GM21723 (cell line): ENCODE measurements at regions not wholly inside any gene's neighbourhood (a gene's known extent, or its start where the extent isn't known, plus 50 kb on each side); places are given as distances from the start of the nearest gene placed in this dataset.
"Not testable (repeated sequence)": the region's sequence is repeated elsewhere in the genome, so short reads cannot be mapped to it uniquely, and the experiment has no call there.

Source experiments
- ATAC-seq: cut with Tn5 transposase; IDR thresholded peaks from one replicate; pipeline ENCODE4 v1.9.1; 2021; ENCODE audit warnings: mild to moderate bottlenecking, moderate library complexity; ENCODE audit not compliant: unreplicated experiment

- no peak for ATAC-seq
These were observed 313.4 kb downstream of the GJA1 start for GRCh38 chr6:121748850-121749249.

DNA sequence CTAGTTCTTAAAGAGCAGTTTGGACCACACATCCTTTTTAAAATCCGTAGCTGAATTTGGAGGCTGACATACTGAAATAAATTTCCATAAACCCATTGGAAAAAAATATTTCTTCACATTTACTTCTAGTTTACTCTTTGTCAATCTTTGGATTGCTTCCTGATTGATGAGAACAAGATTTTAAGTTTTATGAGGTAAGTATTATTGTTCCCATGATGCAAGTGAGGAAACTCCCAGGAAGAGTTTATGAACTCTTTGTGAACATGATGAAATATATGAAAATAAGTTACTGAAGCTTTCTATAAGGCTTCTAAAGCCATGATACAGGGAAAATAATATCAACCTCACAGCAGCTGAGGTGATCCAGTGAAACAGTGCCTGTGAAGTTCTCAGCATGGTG lies 320.0 kb downstream of the GJA1 start:
- ATAC-seq, result no peak

DNA sequence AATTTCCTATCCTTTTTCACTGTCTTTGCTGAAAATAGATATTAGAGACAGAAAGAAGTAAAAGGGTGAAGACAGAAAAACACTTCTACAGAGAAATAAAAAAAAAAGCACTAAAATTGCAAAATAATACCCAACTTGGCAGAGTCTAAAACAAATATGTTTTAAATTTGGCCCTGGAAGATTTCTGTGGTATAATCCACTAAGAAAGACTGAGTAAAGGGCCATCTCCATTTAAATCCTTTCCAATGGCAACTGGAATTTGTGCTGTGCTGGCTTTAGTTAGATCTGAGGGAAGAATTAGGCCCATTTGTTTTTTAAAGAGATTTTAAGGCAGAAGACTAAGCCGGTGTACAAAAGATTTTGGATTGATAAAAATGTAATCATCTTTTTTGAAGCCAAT lies 321.2 kb downstream of the GJA1 start:
- no peak for ATAC-seq

- ATAC-seq, result peak; percentile 68
These were observed 323.9 kb downstream of the GJA1 start for GRCh38 chr6:121759370-121759769.

DNA sequence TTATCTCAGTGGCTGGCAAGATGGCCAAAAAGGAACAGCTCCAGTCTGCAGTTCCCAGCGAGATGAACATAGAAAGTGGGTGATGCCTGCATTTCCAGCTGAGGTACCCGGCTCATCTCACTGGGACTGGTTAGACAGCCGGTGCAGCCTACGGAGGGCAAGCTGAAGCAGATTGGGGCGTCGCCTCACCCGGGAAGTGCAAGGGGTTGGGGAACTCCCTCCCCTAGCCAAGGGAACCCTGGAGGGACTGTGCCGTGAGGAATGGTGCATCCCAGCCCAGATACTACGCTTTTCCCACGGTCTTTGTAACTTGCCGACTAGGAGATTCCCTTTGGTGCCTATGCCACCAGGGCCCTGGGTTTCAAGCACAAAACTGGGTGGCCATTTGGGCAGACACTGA lies 324.7 kb downstream of the GJA1 start:
- no peak for ATAC-seq

DNA sequence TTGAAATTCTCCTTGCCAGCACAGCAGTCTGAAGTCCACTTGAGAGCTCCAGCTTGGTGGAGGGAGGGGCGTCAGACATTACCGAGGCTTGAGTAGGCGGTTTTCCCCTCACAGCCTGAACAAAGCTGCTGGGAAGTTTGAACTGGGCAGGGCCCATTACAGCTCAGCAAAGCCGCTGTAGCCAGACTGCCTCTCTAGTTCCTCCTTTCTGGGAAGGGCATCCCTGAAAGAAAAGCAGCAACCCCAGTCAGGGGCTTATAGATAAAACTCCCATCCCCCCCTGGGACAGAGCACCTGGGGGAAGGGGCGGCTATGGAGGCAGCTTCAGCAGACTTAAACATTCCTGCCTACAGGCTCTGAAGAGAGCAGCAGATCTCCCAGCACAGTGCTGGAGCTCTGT lies 325.3 kb downstream of the GJA1 start:
- no peak for ATAC-seq

DNA sequence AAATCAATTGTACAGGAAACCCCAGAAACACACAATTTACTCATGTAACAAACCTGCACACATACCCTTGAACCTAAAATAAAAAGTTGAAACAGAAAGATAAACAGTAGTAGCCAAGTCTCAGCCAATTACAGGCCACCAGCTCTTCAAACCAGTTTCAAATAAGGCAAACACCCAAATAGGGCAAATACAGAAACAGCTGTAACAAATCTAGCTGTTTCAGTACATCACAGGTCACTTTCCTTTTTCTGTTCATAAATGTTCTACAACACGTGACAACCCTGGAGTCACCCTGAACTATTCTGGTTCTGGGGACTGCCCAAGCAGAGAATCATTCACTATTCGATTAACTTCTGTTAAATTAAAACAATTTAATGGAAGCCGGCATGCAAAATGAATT lies 329.0 kb downstream of the GJA1 start:
- peak; percentile 86 for ATAC-seq

DNA sequence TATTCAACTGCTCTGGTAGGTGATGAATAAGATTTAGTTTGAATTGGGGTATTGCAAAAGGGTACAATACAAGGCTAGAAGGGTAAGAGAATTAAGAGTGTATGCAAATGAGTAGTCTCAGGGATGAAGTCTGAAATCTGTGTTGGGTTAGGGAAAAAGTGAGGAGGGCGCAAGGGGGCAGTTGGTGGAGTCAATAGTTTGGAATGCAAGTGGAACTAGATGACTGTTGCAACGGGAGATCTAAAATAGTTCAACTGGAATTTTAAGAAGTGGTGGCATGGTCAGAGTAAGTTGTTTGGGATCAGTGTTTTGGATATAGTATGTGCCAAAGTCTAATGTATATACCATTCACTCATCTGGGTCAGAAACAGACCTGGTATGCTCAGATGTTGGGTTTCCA lies 329.6 kb downstream of the GJA1 start:
- no peak for ATAC-seq

DNA sequence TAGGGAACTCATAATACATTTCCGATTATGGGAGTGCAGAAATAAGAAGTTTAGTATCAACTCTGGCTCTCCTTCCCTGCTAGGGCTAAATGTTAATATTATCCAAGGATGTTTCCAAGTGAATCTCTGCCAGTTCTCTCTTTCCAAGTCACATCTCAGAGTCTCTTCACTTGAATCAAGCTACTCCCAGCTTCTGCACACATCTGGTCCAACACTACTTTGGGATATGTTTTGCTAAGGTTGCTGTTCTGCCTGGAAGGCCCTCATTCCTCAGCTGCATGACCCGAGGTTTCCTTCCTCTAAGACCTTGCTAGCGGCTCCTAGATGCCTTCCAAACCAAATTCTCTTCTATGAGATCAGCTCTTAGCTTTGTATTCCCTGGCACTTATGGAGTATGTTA lies 331.8 kb downstream of the GJA1 start:
- no peak for ATAC-seq

DNA sequence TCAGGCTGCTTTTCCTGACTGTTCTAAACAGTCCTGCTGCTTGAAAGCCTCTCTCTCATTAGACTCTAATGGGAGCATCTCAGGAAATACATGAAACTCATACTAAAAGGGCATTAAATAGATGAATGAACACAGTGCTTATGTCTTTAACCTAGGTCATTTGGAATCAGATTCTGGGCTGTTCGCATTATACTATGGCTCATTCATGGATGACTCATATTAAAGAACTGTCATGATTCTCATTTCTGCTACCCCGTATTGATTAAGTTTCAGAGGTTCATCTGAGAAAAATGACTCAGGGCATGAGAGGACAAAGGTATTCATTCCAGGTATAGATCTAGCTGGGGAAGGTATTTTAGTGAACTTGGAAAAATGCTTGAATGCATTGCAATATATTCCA lies 335.5 kb downstream of the GJA1 start:
- ATAC-seq, result no peak

GRCh38 chr6:121771937-121772720 lies 336.7 kb downstream of the GJA1 start:
- ATAC-seq, result peak; percentile 85

- no peak for ATAC-seq
These were observed 340.6 kb downstream of the GJA1 start for GRCh38 chr6:121776054-121776453.

DNA sequence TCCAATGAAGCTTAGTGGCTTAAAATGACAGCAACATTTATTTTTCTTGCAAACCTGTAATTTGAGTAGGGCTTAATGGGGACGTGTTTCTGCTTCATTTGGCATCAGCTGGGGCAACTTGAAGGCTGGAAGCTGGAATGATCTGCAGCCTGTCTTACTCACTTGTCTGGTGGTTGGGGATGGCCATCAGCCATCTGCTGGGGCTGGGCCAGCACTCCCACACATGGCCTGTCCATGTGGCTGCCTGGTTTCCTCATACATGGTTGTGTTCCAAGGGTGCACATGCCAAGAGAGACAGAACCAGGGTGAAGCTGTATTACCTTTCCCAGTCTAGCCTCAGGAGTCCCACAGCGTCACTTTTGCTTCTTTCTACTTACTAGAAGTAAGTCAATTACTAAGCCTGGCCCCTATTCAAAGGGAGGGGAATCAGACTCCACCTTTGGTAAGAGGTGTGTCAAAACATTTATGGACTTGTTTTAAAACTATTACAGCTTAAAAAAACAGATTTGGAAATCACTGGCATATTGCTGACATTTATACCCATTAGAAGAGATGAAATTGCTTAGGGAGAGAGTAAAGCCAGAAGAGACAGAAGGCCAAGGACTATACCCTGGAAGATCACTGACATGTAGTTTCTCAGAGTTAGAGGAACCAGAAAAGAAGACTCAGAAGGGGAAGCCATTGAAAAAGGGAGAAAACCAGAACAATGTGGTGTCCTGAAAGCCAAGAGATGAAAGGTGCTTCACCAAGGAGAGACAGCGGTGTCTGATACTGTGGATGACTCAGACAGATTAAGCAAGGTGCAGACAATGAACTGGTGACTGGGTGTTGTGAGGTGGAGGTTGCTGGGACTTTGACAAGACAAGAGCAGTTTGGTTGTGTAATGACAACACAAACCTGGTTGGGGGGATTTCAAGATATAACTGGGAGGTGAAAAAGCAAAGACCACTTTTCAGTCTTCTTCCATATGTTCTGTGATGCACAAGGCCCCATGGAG lies 345.2 kb downstream of the GJA1 start:
- ATAC-seq, result no peak

- no peak for ATAC-seq
These were observed 356.2 kb downstream of the GJA1 start for GRCh38 chr6:121791396-121792315.

DNA sequence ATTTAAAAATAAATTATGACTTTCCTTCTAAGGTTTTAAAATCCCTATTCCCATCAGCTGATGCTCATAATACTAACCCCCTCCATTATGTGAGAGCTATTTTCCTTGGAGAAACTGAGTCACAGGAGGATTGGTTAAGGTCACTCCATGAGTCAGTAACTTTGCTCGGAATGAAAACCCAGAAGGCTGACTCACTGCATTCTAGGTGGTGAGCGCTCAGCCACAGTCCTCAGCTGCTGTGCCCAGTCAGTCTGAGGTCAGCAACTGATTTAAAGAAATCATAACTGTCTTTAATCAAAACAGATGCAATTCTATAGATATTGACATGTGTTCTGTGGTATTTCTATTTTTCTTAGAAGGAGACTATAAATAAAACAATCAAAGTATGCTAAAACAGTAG lies 359.2 kb downstream of the GJA1 start:
- ATAC-seq, result no peak

DNA sequence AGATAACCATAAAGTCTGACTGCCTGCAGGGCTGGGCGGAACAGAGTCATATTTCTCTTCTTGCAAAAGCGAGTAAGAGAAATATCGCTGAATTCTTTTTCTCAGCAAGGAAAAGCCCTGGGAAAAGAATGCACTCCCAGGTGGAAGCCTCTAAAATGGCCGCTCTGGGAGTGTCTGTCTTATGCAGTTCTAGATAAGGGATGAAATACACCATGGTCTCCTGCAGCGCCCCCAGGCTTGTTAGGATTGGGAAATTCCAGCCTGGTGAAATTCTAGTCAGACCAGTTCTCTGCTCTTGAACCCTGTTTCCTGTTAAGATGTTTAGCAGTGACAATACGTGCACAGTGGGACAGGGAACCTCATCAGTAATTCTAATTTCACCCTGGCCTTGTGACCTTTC lies 362.2 kb downstream of the GJA1 start:
- not testable (repeated sequence) for ATAC-seq

- not testable (repeated sequence) for ATAC-seq
These were observed 362.7 kb downstream of the GJA1 start for GRCh38 chr6:121798126-121798525.

- no peak for ATAC-seq
These were observed 364.1 kb downstream of the GJA1 start for GRCh38 chr6:121799574-121799973.

GRCh38 chr6:121800047-121800446 lies 364.6 kb downstream of the GJA1 start:
- no peak for ATAC-seq

GRCh38 chr6:121806116-121806515 lies 370.7 kb downstream of the GJA1 start:
- no peak for ATAC-seq

GRCh38 chr6:121809211-121809610 lies 373.8 kb downstream of the GJA1 start:
- ATAC-seq, result no peak
